ENCODE measurements at regions not wholly inside any gene's neighbourhood (a gene's known extent, or its start where the extent isn't known, plus 50 kb on each side); places are given as distances from the start of the nearest gene placed in this dataset.
A peak's percentile ranks its signal among the peaks of the same experiment; 100 is the strongest.

DNA sequence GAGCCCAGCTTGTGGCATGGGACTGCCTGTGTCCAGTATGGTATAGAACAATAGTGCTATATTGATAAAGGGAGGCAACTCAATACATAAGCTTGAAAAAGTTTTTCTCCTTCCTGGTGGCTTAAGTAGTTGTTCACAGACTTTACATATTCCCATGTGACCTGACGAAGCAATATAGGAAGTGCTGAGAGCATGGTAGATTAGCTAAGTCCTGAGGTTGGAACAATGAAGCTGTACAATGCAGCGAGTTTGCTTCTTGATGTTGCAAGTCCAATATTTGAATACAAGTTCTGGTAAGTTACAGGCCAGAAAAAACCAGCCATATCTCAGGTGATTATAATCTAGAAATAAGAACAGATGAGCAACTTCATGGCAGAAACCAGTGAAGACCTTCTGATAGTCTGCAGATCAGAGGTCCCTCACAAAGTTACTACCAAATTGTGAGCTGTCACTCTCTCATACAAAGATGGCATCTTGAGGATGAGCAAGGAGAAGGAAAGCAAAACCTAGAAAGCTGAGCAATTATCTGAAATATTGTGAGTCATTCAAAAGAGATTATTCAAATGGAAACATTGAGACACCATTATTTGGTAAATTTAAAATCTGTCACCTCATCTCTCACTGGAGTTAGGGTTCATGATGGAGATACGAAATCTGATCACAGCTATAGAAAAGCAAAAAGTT is 72.9 kb upstream of the BTG1 start:
- TF ChIP-seq, protein P1, sequence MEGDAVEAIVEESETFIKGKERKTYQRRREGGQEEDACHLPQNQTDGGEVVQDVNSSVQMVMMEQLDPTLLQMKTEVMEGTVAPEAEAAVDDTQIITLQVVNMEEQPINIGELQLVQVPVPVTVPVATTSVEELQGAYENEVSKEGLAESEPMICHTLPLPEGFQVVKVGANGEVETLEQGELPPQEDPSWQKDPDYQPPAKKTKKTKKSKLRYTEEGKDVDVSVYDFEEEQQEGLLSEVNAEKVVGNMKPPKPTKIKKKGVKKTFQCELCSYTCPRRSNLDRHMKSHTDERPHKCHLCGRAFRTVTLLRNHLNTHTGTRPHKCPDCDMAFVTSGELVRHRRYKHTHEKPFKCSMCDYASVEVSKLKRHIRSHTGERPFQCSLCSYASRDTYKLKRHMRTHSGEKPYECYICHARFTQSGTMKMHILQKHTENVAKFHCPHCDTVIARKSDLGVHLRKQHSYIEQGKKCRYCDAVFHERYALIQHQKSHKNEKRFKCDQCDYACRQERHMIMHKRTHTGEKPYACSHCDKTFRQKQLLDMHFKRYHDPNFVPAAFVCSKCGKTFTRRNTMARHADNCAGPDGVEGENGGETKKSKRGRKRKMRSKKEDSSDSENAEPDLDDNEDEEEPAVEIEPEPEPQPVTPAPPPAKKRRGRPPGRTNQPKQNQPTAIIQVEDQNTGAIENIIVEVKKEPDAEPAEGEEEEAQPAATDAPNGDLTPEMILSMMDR (IDR thresholded peaks at IDR 0.05), result no peak
- TF ChIP-seq POLR2AphosphoS5 (IDR thresholded peaks at IDR 0.05; ENCODE audit: insufficient read depth in 1 of 2, low read depth in 1 of 2), result peak in 1 of 2 donors; percentile 33
- no peak for DNase-seq (ENCODE audit: extremely low spot score in 2 of 2)
- no peaks in the 10 kb centered on the region for H3K4me1 ChIP-seq

DNA sequence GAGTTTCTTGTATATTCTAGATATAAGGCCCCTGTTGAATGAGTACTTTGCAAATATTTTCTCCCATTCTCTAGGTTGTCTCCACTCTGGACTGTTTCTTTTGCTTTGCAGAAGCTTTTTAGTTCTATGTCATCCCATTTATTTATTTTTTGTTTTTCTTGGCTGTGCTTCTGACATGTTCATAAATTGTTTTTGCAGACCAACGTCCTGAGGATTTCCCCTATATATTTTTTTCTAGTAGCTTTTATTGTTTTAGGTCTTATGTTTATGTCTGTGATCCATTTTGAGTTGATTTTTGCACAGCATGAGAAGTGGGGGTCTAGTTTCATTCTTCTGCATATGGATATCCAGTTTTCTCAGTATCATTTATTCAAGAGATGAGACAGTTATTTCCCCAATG is 70.4 kb upstream of the BTG1 start:
- Histone ChIP-seq H3K36me3 (no peaks in the 10 kb centered on the region), H3K27ac (no peak overlapping the region), H3K9me3 (no peaks in the 10 kb centered on the region), H3K27me3 (no peaks in the 10 kb centered on the region), H3K4me3 (no peak overlapping the region), H3K4me1 (no peaks in the 10 kb centered on the region)
- no peak for DNase-seq (ENCODE audit: extremely low spot score in 2 of 2)
- no peak for TF ChIP-seq POLR2A (IDR thresholded peaks at IDR 0.05)
- no peak for TF ChIP-seq POLR2AphosphoS5 (IDR thresholded peaks at IDR 0.05; ENCODE audit: insufficient read depth in 1 of 2, low read depth in 1 of 2)
- TF ChIP-seq, protein P1 (IDR thresholded peaks at IDR 0.05), result no peak
- intact Hi-C loops (cut with DNase I), result no loop called here

More for the DNA sequence above, 72.9 kb upstream of the BTG1 start:
- no peak overlapping the region for H3K27ac ChIP-seq
- intact Hi-C loops (cut with DNase I), result no loop called here
- H3K36me3 ChIP-seq, result no peaks in the 10 kb centered on the region
- no peaks in the 10 kb centered on the region for H3K9me3 ChIP-seq
- no peak overlapping the region for H3K4me3 ChIP-seq
- H3K27me3 ChIP-seq, result no peaks in the 10 kb centered on the region

DNA sequence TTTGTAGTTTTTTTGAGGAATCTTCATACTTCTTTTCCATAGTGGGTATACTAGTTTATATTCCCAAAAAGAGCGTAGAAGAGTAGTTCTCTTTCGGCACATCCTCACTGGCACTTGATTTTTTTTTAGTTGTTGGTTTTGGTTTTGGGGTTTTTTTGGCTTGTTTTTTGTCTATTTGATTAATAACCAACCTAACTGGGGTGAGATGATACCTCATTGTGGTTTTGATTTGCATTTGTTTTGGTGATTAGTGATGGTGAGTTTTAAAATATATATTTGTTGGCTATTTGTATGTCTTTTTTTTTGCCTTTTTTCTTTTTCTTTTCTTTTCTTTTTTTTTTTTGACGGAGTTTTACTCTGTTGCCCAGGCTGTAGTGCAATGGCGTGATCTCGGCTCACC is 69.7 kb upstream of the BTG1 start:
- H3K36me3 ChIP-seq, result no peaks in the 10 kb centered on the region
- intact Hi-C loops (cut with DNase I), result no loop called here
- no peaks in the 10 kb centered on the region for H3K4me1 ChIP-seq
- H3K27me3 ChIP-seq, result no peaks in the 10 kb centered on the region
- H3K27ac ChIP-seq, result no peak overlapping the region
- no peak overlapping the region for H3K4me3 ChIP-seq
- H3K9me3 ChIP-seq, result no peaks in the 10 kb centered on the region
- DNase-seq (ENCODE audit: extremely low spot score in 2 of 2), result no peak
- TF ChIP-seq POLR2A (IDR thresholded peaks at IDR 0.05), result no peak
- TF ChIP-seq, protein P1 (IDR thresholded peaks at IDR 0.05), result no peak
- TF ChIP-seq POLR2AphosphoS5 (IDR thresholded peaks at IDR 0.05; ENCODE audit: insufficient read depth in 1 of 2, low read depth in 1 of 2), result no peak

DNA sequence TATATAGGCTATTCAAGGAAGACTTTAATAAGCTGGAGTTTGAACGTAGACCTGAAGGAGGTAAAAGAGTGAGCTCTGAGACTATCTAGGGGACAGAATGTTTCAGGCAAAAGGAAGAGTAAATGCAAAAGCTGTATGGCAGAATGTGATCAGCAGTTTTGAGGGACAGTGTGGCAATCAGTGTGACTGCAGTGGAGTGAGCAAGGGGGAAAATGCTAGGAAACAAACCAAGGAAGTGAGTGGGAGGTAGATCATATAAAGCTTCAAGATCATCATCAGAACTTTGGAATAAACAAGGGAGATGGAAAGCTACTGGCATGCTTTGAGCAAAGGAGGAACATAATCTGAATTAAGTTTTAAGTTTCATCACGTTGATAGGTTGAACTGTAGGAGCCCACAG is 67.5 kb upstream of the BTG1 start:
- no peak overlapping the region for H3K27ac ChIP-seq
- no peaks in the 10 kb centered on the region for H3K9me3 ChIP-seq
- no peaks in the 10 kb centered on the region for H3K27me3 ChIP-seq
- intact Hi-C loops (cut with DNase I), result no loop called here
- no peak for DNase-seq (ENCODE audit: extremely low spot score in 2 of 2)
- H3K4me1 ChIP-seq, result peaks cover 9% of the 10 kb centered on the region
- TF ChIP-seq POLR2AphosphoS5 (IDR thresholded peaks at IDR 0.05; ENCODE audit: insufficient read depth in 1 of 2, low read depth in 1 of 2), result no peak
- H3K4me3 ChIP-seq, result no peak overlapping the region
- no peaks in the 10 kb centered on the region for H3K36me3 ChIP-seq

DNA sequence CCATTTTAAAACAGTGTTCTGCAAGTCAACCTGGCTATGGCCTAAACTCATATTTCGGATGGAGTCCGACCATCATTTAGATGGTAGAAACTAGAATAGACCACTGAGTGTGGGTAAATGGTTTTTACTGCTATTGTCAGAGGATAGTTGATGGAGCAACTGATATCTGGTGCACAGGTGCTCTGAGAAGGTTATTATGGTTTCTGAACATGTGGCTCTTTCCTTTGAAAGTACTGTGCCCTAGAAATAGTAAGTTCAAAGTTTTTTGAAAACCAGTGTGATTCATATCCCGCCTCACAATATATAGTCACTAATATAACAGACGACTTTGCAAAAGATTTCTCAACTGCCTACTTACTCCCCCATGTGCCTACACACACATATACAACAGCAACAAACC is 64.4 kb upstream of the BTG1 start:
- H3K27ac ChIP-seq, result no peak overlapping the region
- DNase-seq (ENCODE audit: extremely low spot score in 2 of 2), result no peak
- H3K4me3 ChIP-seq, result no peak overlapping the region
- peaks cover 9% of the 10 kb centered on the region for H3K4me1 ChIP-seq
- no peaks in the 10 kb centered on the region for H3K36me3 ChIP-seq
- intact Hi-C loops (cut with DNase I), result no loop called here
- H3K27me3 ChIP-seq, result no peaks in the 10 kb centered on the region
- TF ChIP-seq POLR2AphosphoS5 (IDR thresholded peaks at IDR 0.05; ENCODE audit: insufficient read depth in 1 of 2, low read depth in 1 of 2) (no peak), POLR2A (IDR thresholded peaks at IDR 0.05) (no peak)
- TF ChIP-seq, protein P1 (IDR thresholded peaks at IDR 0.05), result no peak
- no peaks in the 10 kb centered on the region for H3K9me3 ChIP-seq
